HAP-1 (cell line): ENCODE measurements at regions not wholly inside any gene's neighbourhood (a gene's known extent, or its start where the extent isn't known, plus 50 kb on each side); places are given as distances from the start of the nearest gene placed in this dataset.

Experiments used
- DNase-seq, 2 experiments: peaks; one replicate each; pipeline ENCODE4 v3.0.0-alpha.2; 2016 to 2020; ENCODE audit warnings: low spot score in 2 of 2
- H3K27me3 ChIP-seq: fragments of 250-450 bp; sonication (Bioruptor Pico); 2 replicates; pipeline ENCODE4 v1.5.1; 2020; ENCODE audit warnings: low read depth, mild to moderate bottlenecking, moderate library complexity
- H3K36me3 ChIP-seq: fragments of 250-450 bp; sonication (Bioruptor Pico); replicated peaks from 2 replicates; pipeline ENCODE4 v1.5.1; 2020; ENCODE audit warnings: mild to moderate bottlenecking
- H3K4me1 ChIP-seq: fragments of 250-450 bp; sonication (Bioruptor Pico); 2 replicates; pipeline ENCODE4 v1.5.1; 2020; ENCODE audit warnings: mild to moderate bottlenecking
- H3K4me3 ChIP-seq: fragments of 250-450 bp; sonication (Bioruptor Pico); 2 replicates; pipeline ENCODE4 v1.5.1; 2020; ENCODE audit warnings: mild to moderate bottlenecking, moderate library complexity
- H3K9me3 ChIP-seq: fragments of 250-450 bp; sonication (Bioruptor Pico); 2 replicates; pipeline ENCODE4 v1.5.1; 2020; ENCODE audit warnings: mild to moderate bottlenecking, moderate library complexity
- in situ Hi-C: fragments of 300-500 bp; cut with MboI; formaldehyde crosslinking; loops from 3 replicates; pipeline ENCODE4 v1.14.3; 2020; ENCODE audit warnings: low sequenced_read_pairs, inconsistent platforms, mixed read lengths

- Histone ChIP-seq H3K4me1 (no peaks in the 10 kb centered on the region), H3K36me3 (no peaks in the 10 kb centered on the region), H3K4me3 (no peak overlapping the region), H3K9me3 (no peaks in the 10 kb centered on the region), H3K27me3 (no peaks in the 10 kb centered on the region)
- in situ Hi-C loops: no loop called here
- DNase-seq: no peak
Observed at GRCh38 chr7:40918701-40919271, 784.0 kb downstream of the SUGCT start.

GRCh38 chr7:40916813-40917212, 782.0 kb downstream of the SUGCT start:
- H3K4me1 ChIP-seq: no peaks in the 10 kb centered on the region
- H3K9me3 ChIP-seq: no peaks in the 10 kb centered on the region
- H3K4me3 ChIP-seq: no peak overlapping the region
- in situ Hi-C loops: no loop called here
- H3K27me3 ChIP-seq: no peaks in the 10 kb centered on the region
- no peaks in the 10 kb centered on the region for H3K36me3 ChIP-seq
- no peak for DNase-seq

GRCh38 chr7:40915071-40915470, 780.3 kb downstream of the SUGCT start:
- in situ Hi-C loops: no loop called here
- H3K4me3 ChIP-seq: no peak overlapping the region
- no peaks in the 10 kb centered on the region for H3K27me3 ChIP-seq
- H3K4me1 ChIP-seq: no peaks in the 10 kb centered on the region
- H3K36me3 ChIP-seq: no peaks in the 10 kb centered on the region
- DNase-seq: no peak
- no peaks in the 10 kb centered on the region for H3K9me3 ChIP-seq
